HG03571 (cell line): ENCODE measurements at regions not wholly inside any gene's neighbourhood (a gene's known extent, or its start where the extent isn't known, plus 50 kb on each side); places are given as distances from the start of the nearest gene placed in this dataset.

Source experiments
- ATAC-seq: cut with Tn5 transposase; IDR thresholded peaks from one replicate; pipeline ENCODE4 v1.9.1; 2021; ENCODE audit not compliant: unreplicated experiment

- ATAC-seq: peak; percentile 59
Measured at GRCh38 chr9:99513441-99514112, 291.5 kb downstream of the SEC61B start.

GRCh38 chr9:99515093-99515492, 293.0 kb downstream of the SEC61B start:
- no peak for ATAC-seq

- no peak for ATAC-seq
Measured at GRCh38 chr9:99515895-99516656, 294.0 kb downstream of the SEC61B start.

- no peak for ATAC-seq
Measured at GRCh38 chr9:99516657-99517049, 294.6 kb downstream of the SEC61B start.

- no peak for ATAC-seq
Measured at GRCh38 chr9:99523838-99524237, 297.8 kb upstream of the NR4A3 start.

GRCh38 chr9:99531313-99531712, 290.4 kb upstream of the NR4A3 start:
- ATAC-seq: no peak

- no peak for ATAC-seq
Measured at GRCh38 chr9:99533421-99533820, 288.3 kb upstream of the NR4A3 start.

GRCh38 chr9:99537996-99538395, 283.7 kb upstream of the NR4A3 start:
- ATAC-seq: no peak

GRCh38 chr9:99544526-99544925, 277.2 kb upstream of the NR4A3 start:
- no peak for ATAC-seq

GRCh38 chr9:99549441-99549840, 272.2 kb upstream of the NR4A3 start:
- ATAC-seq: no peak

- no peak for ATAC-seq
Measured at GRCh38 chr9:99555792-99556191, 265.9 kb upstream of the NR4A3 start.

- no peak for ATAC-seq
Measured at GRCh38 chr9:99556998-99557397, 264.7 kb upstream of the NR4A3 start.

- no peak for ATAC-seq
Measured at GRCh38 chr9:99557816-99558215, 263.9 kb upstream of the NR4A3 start.

GRCh38 chr9:99559776-99560175, 261.9 kb upstream of the NR4A3 start:
- ATAC-seq: no peak

- no peak for ATAC-seq
Measured at GRCh38 chr9:99560561-99560960, 261.1 kb upstream of the NR4A3 start.

- ATAC-seq: no peak
Measured at GRCh38 chr9:99561509-99561917, 260.2 kb upstream of the NR4A3 start.

- no peak for ATAC-seq
Measured at GRCh38 chr9:99561961-99562565, 259.6 kb upstream of the NR4A3 start.

GRCh38 chr9:99563364-99563763, 258.3 kb upstream of the NR4A3 start:
- ATAC-seq: no peak

- no peak for ATAC-seq
Measured at GRCh38 chr9:99565203-99565602, 256.5 kb upstream of the NR4A3 start.

- no peak for ATAC-seq
Measured at GRCh38 chr9:99567436-99567835, 254.2 kb upstream of the NR4A3 start.

GRCh38 chr9:99569840-99570239, 251.8 kb upstream of the NR4A3 start:
- no peak for ATAC-seq

GRCh38 chr9:99572567-99572966, 249.1 kb upstream of the NR4A3 start:
- ATAC-seq: no peak
